Mammary epithelial cell (primary cell): ENCODE measurements at regions not wholly inside any gene's neighbourhood (a gene's known extent, or its start where the extent isn't known, plus 50 kb on each side); places are given as distances from the start of the nearest gene placed in this dataset.

Experiments
- CTCF ChIP-seq, 2 donors: IDR thresholded peaks in 1 of 2; conservative IDR thresholded peaks in 1 of 2; 2 replicates each; pipeline ENCODE4 v1.5.1; 2011 to 2012; ENCODE audit warnings: inconsistent platforms in 2 of 2, low read length in 2 of 2, mild to moderate bottlenecking in 2 of 2, control low read depth in 1 of 2, low read depth in 1 of 2; ENCODE audit not compliant: insufficient read depth in 1 of 2; ENCODE audit errors: extremely low read depth in 1 of 2
- EZH2 ChIP-seq: IDR thresholded peaks from 2 replicates; pipeline ENCODE4 v1.6.1; 2012; ENCODE audit warnings: low read length, inconsistent platforms, borderline replicate concordance

GRCh38 chr22:22836635-22837034 is 51.0 kb upstream of the IGLL5 start:
- no peak for TF ChIP-seq CTCF (conservative IDR thresholded peaks at IDR 0.05 in 1 of 2, IDR thresholded peaks at IDR 0.05 in 1 of 2; ENCODE audit: extremely low read depth in 1 of 2, insufficient read depth in 1 of 2, low read depth in 1 of 2, low read length in 2 of 2)
- no peak for TF ChIP-seq EZH2
